Omental fat pad (tissue), 3 donors: ENCODE measurements at regions not wholly inside any gene's neighbourhood (a gene's known extent, or its start where the extent isn't known, plus 50 kb on each side); places are given as distances from the start of the nearest gene placed in this dataset.
"Not testable (repeated sequence)": the region's sequence is repeated elsewhere in the genome, so short reads cannot be mapped to it uniquely, and the experiment has no call there.

Experiments used
- ATAC-seq: fragments of 150-250 bp; one replicate; pipeline ENCODE4 v1.9.1; 2016; ENCODE audit warnings: mild to moderate bottlenecking, moderate library complexity; ENCODE audit not compliant: low FRiP score
- DNase-seq: peaks from one replicate; pipeline ENCODE4 v3.0.0-alpha.2; 2019; ENCODE audit warnings: low spot score
- CTCF ChIP-seq, 3 donors: fragments of 450-650 bp; IDR thresholded peaks; one replicate each; pipeline ENCODE4 v1.5.1; 2016 to 2017; ENCODE audit warnings: antibody characterized with exemption in 3 of 3, mild to moderate bottlenecking in 3 of 3, moderate library complexity in 2 of 3

GRCh38 chr13:55091172-55091571 lies 2049.5 kb upstream of the PRR20A start:
- no peak for DNase-seq
- no peak for ATAC-seq
- TF ChIP-seq CTCF (IDR thresholded peaks at IDR 0.05), result no peak

GRCh38 chr13:55106509-55106908 lies 2034.2 kb upstream of the PRR20A start:
- ATAC-seq, result no peak

GRCh38 chr13:55120631-55121030 lies 2020.1 kb upstream of the PRR20A start:
- ATAC-seq (no peak), DNase-seq (no peak)
- TF ChIP-seq CTCF (IDR thresholded peaks at IDR 0.05), result no peak

More at GRCh38 chr13:55106509-55106908, 2034.2 kb upstream of the PRR20A start:
- DNase-seq, result no peak
- no peak for TF ChIP-seq CTCF (IDR thresholded peaks at IDR 0.05)

- no peak for DNase-seq
- TF ChIP-seq CTCF (IDR thresholded peaks at IDR 0.05), result no peak
- no peak for ATAC-seq
Measured at GRCh38 chr13:55155046-55155445, 1985.7 kb upstream of the PRR20A start.

- ATAC-seq, result no peak
- no peak for DNase-seq
- no peak for TF ChIP-seq CTCF (IDR thresholded peaks at IDR 0.05)
Measured at GRCh38 chr13:55159765-55160164, 1981.0 kb upstream of the PRR20A start.

- no peak for TF ChIP-seq CTCF (IDR thresholded peaks at IDR 0.05)
Measured at GRCh38 chr13:55160867-55161266, 1979.9 kb upstream of the PRR20A start.

GRCh38 chr13:55178582-55178981 lies 1962.1 kb upstream of the PRR20A start:
- DNase-seq, result not testable (repeated sequence)

More at GRCh38 chr13:55160867-55161266, 1979.9 kb upstream of the PRR20A start:
- DNase-seq (no peak), ATAC-seq (no peak)

GRCh38 chr13:55190996-55191395 lies 1949.7 kb upstream of the PRR20A start:
- no peak for DNase-seq
- ATAC-seq, result no peak
- TF ChIP-seq CTCF (IDR thresholded peaks at IDR 0.05), result no peak

More at GRCh38 chr13:55178582-55178981, 1962.1 kb upstream of the PRR20A start:
- not testable (repeated sequence) for ATAC-seq
